ENCODE measurements at regions not wholly inside any gene's neighbourhood (a gene's known extent, or its start where the extent isn't known, plus 50 kb on each side); places are given as distances from the start of the nearest gene placed in this dataset.

DNA sequence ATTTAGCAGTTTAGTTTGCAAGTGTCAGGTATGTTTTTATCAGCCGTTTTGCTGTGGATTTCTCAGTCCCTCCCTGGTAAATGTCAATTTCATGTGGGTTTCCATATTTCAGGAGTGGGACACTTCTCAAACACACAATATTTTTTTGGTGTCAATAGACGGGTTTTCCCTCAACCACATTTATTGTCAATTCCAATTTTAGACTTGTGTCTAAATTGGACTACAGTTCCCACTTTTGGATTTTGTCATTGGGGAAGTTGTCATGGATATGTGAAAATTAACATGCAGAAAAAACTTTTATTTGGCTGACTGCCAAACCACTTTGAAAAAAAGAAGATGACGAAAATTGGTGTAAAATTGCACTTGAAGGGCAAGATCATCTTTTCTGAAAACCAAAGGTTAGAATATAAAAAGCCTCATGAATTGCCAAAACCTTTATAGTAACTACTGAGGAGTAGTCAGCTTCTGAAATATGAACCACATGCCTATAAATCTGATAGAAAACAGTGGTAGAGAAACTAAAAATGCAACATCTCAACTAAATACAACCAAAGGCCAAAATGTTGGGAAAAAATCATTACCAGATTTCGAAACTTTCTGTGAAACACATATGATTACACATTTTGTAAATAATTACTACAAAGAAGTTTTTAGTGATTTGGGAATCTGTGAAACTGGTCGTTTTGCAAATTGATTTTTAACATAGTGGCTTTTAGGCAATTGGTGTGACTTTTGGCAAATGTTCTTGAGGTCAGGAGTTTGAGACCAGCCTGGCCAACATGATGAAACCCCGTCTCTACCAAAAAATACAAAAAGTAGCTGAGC, 106.4 kb downstream of the BCL2L11 start:
- Histone ChIP-seq H3F3A (ENCODE audit: control insufficient read depth, insufficient read depth) (no peaks in the 10 kb centered on the region), H3K27me3 (ENCODE audit: control insufficient read depth, low read length) (no peaks in the 10 kb centered on the region), H3K4me2 (ENCODE audit: low read length) (peak overlapping the region; percentile 29), H3K4me1 (ENCODE audit: control insufficient read depth, low read length) (peaks cover 29% of the 10 kb centered on the region), H4K20me1 (ENCODE audit: control insufficient read depth, insufficient read depth, low read depth, low read length) (no peaks in the 10 kb centered on the region), H3K36me3 (ENCODE audit: control insufficient read depth, low read length) (no peaks in the 10 kb centered on the region), H3K9me3 (ENCODE audit: control insufficient read depth, insufficient read depth, low read length) (peaks cover 9% of the 10 kb centered on the region; the same call in 1 of the 2 replicates), H3K79me2 (ENCODE audit: control insufficient read depth, low read length) (no peaks in the 10 kb centered on the region), H3K9me2 (replicated peaks; ENCODE audit: control insufficient read depth, low read length) (no peaks in the 10 kb centered on the region), H3K4me3 (ENCODE audit: low read length) (peak overlapping the region; percentile 8; the same call in 1 of the 2 replicates), H3K27ac (ENCODE audit: low read depth, low read length) (peak overlapping the region; percentile 25; the same call in 1 of the 2 replicates)
- TF ChIP-seq EZH2phosphoT487 (IDR thresholded peaks at IDR 0.05; ENCODE audit: borderline replicate concordance, low read length) = no peak
- TF ChIP-seq, protein P1, sequence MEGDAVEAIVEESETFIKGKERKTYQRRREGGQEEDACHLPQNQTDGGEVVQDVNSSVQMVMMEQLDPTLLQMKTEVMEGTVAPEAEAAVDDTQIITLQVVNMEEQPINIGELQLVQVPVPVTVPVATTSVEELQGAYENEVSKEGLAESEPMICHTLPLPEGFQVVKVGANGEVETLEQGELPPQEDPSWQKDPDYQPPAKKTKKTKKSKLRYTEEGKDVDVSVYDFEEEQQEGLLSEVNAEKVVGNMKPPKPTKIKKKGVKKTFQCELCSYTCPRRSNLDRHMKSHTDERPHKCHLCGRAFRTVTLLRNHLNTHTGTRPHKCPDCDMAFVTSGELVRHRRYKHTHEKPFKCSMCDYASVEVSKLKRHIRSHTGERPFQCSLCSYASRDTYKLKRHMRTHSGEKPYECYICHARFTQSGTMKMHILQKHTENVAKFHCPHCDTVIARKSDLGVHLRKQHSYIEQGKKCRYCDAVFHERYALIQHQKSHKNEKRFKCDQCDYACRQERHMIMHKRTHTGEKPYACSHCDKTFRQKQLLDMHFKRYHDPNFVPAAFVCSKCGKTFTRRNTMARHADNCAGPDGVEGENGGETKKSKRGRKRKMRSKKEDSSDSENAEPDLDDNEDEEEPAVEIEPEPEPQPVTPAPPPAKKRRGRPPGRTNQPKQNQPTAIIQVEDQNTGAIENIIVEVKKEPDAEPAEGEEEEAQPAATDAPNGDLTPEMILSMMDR (IDR thresholded peaks at IDR 0.05; ENCODE audit: low read depth, low read length, poor library complexity, severe bottlenecking) = no peak

DNA sequence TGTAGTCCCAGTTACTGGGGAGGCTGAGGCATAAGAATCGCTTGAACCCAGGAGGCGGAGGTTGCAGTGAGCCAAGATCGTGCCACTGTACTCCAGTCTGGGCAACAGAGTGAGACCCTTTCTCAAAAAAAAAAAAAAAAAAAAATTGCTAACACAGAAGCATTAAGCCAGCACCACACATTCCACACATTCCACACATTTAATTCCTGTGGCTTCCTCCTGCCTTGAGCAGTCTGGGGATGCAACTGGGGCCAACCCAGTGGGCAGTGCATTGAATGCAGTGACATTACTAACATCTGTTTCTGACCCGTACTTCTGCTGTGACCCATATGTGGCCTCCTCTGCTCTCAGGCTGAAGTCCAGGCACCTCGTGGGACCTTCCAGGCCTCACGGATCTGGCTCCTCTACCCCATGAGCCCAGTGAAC, 107.0 kb downstream of the BCL2L11 start:
- no peaks in the 10 kb centered on the region for H4K20me1 ChIP-seq (ENCODE audit: control insufficient read depth, insufficient read depth, low read depth, low read length)
- no peaks in the 10 kb centered on the region for H3K27me3 ChIP-seq (ENCODE audit: control insufficient read depth, low read length)
- H3K36me3 ChIP-seq (ENCODE audit: control insufficient read depth, low read length) = no peaks in the 10 kb centered on the region
- peaks cover 24% of the 10 kb centered on the region for H3K4me1 ChIP-seq (ENCODE audit: control insufficient read depth, low read length)
- H3K9me3 ChIP-seq (ENCODE audit: control insufficient read depth, insufficient read depth, low read length) = peaks cover 6% of the 10 kb centered on the region; the same call in 1 of the 2 replicates
- H3K27ac ChIP-seq (ENCODE audit: low read depth, low read length) = no peak overlapping the region
- no peaks in the 10 kb centered on the region for H3K79me2 ChIP-seq (ENCODE audit: control insufficient read depth, low read length)
- no peaks in the 10 kb centered on the region for H3F3A ChIP-seq (ENCODE audit: control insufficient read depth, insufficient read depth)
- no peak for TF ChIP-seq EZH2phosphoT487 (IDR thresholded peaks at IDR 0.05; ENCODE audit: borderline replicate concordance, low read length)
- TF ChIP-seq, protein P1 (IDR thresholded peaks at IDR 0.05; ENCODE audit: low read depth, low read length, poor library complexity, severe bottlenecking) = no peak
- H3K9me2 ChIP-seq (replicated peaks; ENCODE audit: control insufficient read depth, low read length) = no peaks in the 10 kb centered on the region
- no peak overlapping the region for H3K4me2 ChIP-seq (ENCODE audit: low read length)
- no peak overlapping the region for H3K4me3 ChIP-seq (ENCODE audit: low read length)

DNA sequence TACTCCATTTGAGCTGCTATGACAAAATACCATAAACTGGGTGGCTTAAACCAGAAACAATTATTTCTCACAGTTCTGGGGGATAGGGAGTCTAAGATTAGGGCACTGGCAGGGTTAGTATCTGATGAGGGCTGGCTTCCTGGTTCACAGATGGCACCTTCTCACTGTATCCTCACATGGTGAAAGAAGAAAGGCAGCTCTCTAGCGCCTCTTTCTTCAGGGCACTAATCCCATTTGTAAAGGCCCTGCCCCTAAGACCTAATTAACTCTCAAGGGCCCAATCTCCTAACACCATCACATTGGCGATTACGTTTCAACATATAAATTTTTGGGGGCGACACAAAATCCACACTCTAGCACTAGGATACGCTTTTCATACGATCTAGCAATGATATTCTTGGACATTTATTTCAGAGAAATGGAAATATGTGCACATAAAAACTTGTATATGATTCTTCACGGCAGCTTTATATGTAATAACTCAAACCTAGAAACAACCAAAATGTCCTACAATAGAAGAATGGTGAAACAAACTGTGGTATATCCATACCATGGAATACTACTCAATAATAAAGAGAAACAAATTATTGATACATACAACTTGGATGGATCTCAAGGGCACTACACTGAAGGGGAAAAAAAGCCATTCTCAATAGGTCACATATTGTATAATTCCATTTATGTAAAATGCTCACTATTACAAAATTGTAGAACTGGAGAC, 111.0 kb downstream of the BCL2L11 start:
- no peaks in the 10 kb centered on the region for H3F3A ChIP-seq (ENCODE audit: control insufficient read depth, insufficient read depth)
- TF ChIP-seq, protein P1 (IDR thresholded peaks at IDR 0.05; ENCODE audit: low read depth, low read length, poor library complexity, severe bottlenecking) = peak; percentile 34
- no peak for TF ChIP-seq EZH2phosphoT487 (IDR thresholded peaks at IDR 0.05; ENCODE audit: borderline replicate concordance, low read length)
- no peaks in the 10 kb centered on the region for H4K20me1 ChIP-seq (ENCODE audit: control insufficient read depth, insufficient read depth, low read depth, low read length)
- no peak overlapping the region for H3K27ac ChIP-seq (ENCODE audit: low read depth, low read length)
- no peak overlapping the region for H3K4me3 ChIP-seq (ENCODE audit: low read length)
- H3K79me2 ChIP-seq (ENCODE audit: control insufficient read depth, low read length) = no peaks in the 10 kb centered on the region
- peaks cover 4% of the 10 kb centered on the region; the same call in 1 of the 2 replicates for H3K9me3 ChIP-seq (ENCODE audit: control insufficient read depth, insufficient read depth, low read length)
- H3K36me3 ChIP-seq (ENCODE audit: control insufficient read depth, low read length) = no peaks in the 10 kb centered on the region
- peaks cover 12% of the 10 kb centered on the region for H3K4me1 ChIP-seq (ENCODE audit: control insufficient read depth, low read length)
- no peak overlapping the region for H3K4me2 ChIP-seq (ENCODE audit: low read length)
- no peaks in the 10 kb centered on the region for H3K9me2 ChIP-seq (replicated peaks; ENCODE audit: control insufficient read depth, low read length)
- H3K27me3 ChIP-seq (ENCODE audit: control insufficient read depth, low read length) = no peaks in the 10 kb centered on the region

Data from DOHH2 (cell line).